K562 (cell line): ENCODE measurements at regions not wholly inside any gene's neighbourhood (a gene's known extent, or its start where the extent isn't known, plus 50 kb on each side); places are given as distances from the start of the nearest gene placed in this dataset.

ENCODE experiments used
- ATAC-seq: fragments of 200-7000 bp; cut with Tn5 transposase; 3 replicates; pipeline ENCODE4 v1.9.1; 2020; ENCODE audit warnings: moderate library complexity
- BruUV-seq: library from RNA; stranded (reverse); fragments of 400-500 nt; replicated peaks from 2 replicates; lab custom pipeline; 2021; lab: Mats Ljungman, UMichigan
- CTCF ChIA-PET: fragments of 300-600 bp; formaldehyde crosslinking; extraction: SDS; loops from one replicate; lab custom pipeline; 2021; ENCODE audit warnings: low intra/inter-chr PET ratio; lab: Yijun Ruan, JAX
- POLR2A ChIA-PET: fragments of 300-600, 350-650 bp; sonication (Branson Sonifier 250); formaldehyde crosslinking; extraction: SDS; loops from one replicate; lab custom pipeline; 2021; ENCODE audit warnings: antibody characterized with exemption, inconsistent platforms; lab: Yijun Ruan, JAX
- DNase-seq, 4 experiments: peaks; one replicate each; pipeline versions ENCODE4 v3.0.0 to v3.0.0-alpha.2; 2011 to 2018; ENCODE audit warnings: low spot score in 3 of 4, mixed read lengths in 3 of 4; ENCODE audit errors: extremely low read depth in 1 of 4
- FAIRE-seq: peaks from 2 replicates; lab custom pipeline; 2011; peaks lifted over from hg19 to GRCh38; lab: Jason Lieb, UNC
- H2AFZ ChIP-seq: 2 replicates; pipeline ENCODE4 v1.6.0; 2011; ENCODE audit warnings: low read depth, low read length, control low read depth, inconsistent platforms
- H3K27ac ChIP-seq: fragments of 200-600 bp; 3 replicates; pipeline ENCODE4 v1.8.0; 2011; ENCODE audit warnings: low read depth, mild to moderate bottlenecking, control low read depth, inconsistent platforms, low read length, moderate library complexity, mixed read lengths; ENCODE audit errors: extremely low read depth
- H3K27me3 ChIP-seq, 2 experiments: fragments of 300-600 bp in 1 of 2; 2 replicates in 1 of 2; 3 replicates in 1 of 2; pipeline versions ENCODE4 v1.6.0 to v1.8.0; 2011; ENCODE audit warnings: inconsistent platforms in 2 of 2, low read length in 2 of 2, mild to moderate bottlenecking in 1 of 2, mixed read lengths in 1 of 2, moderate library complexity in 1 of 2; ENCODE audit not compliant: control insufficient read depth in 2 of 2, insufficient read depth in 2 of 2
- H3K36me3 ChIP-seq: fragments of 300-600 bp; 3 replicates; pipeline ENCODE4 v1.8.0; 2011; ENCODE audit warnings: mild to moderate bottlenecking, low read length, inconsistent platforms; ENCODE audit not compliant: control insufficient read depth, insufficient read depth
- H3K4me1 ChIP-seq, 2 experiments: fragments of 200-600 bp in 1 of 2; replicated peaks in 1 of 2; 2 replicates in 1 of 2; 3 replicates in 1 of 2; pipeline versions ENCODE4 v1.5.1 to v1.8.0; 2011; ENCODE audit warnings: inconsistent platforms in 2 of 2, low read length in 2 of 2, mild to moderate bottlenecking in 1 of 2, mixed read lengths in 1 of 2, moderate library complexity in 1 of 2; ENCODE audit not compliant: control insufficient read depth in 2 of 2, insufficient read depth in 2 of 2
- H3K4me2 ChIP-seq: 2 replicates; pipeline ENCODE4 v1.6.1; 2011; ENCODE audit warnings: low read length, control low read depth, inconsistent platforms, mixed read lengths; ENCODE audit not compliant: insufficient read depth
- H3K4me3 ChIP-seq: fragments of 200-600 bp; sonication (generic), shearing (Covaris generic); 2 replicates; pipeline ENCODE4 v1.5.1; 2016; ENCODE audit warnings: control low read depth, inconsistent platforms
- H3K79me2 ChIP-seq: fragments of 200-600 bp; 3 replicates; pipeline ENCODE4 v1.8.0; 2011; ENCODE audit warnings: low read length, inconsistent platforms; ENCODE audit not compliant: control insufficient read depth, insufficient read depth
- H3K9ac ChIP-seq, 2 experiments: 2 replicates each; pipeline versions ENCODE4 v1.6.0 to v1.6.1; 2011; ENCODE audit warnings: low read depth in 2 of 2, low read length in 2 of 2, control low read depth in 1 of 2, inconsistent platforms in 1 of 2, mild to moderate bottlenecking in 1 of 2, mixed read lengths in 1 of 2; ENCODE audit not compliant: insufficient read depth in 1 of 2
- H3K9me1 ChIP-seq: one replicate; pipeline ENCODE4 v1.6.0; 2011; ENCODE audit warnings: inconsistent platforms, mild to moderate bottlenecking, low read length, moderate library complexity; ENCODE audit not compliant: control insufficient read depth, insufficient read depth
- H3K9me3 ChIP-seq: replicated peaks from 2 replicates; pipeline ENCODE4 v1.5.1; 2011; ENCODE audit warnings: low read depth, low read length, inconsistent platforms; ENCODE audit not compliant: control insufficient read depth, insufficient read depth
- H4K20me1 ChIP-seq: replicated peaks from 2 replicates; pipeline ENCODE4 v1.6.1; 2011; ENCODE audit warnings: low read length, inconsistent platforms, mixed read lengths; ENCODE audit not compliant: control insufficient read depth, insufficient read depth
- MAZ ChIP-seq, 2 experiments: fragments of 450-650 bp in 1 of 2; sonication (generic) in 1 of 2; formaldehyde crosslinking; IDR thresholded peaks in 1 of 2; conservative IDR thresholded peaks in 1 of 2; 2 replicates each; pipeline versions ENCODE4 v1.4.0 to v1.5.0; 2020; ENCODE audit warnings: mild to moderate bottlenecking in 1 of 2, missing genetic modification reagents in 1 of 2
- NR1H2 ChIP-seq: sonication (generic); formaldehyde crosslinking; IDR thresholded peaks from 2 replicates; pipeline ENCODE4 v1.4.0; 2020; ENCODE audit warnings: mild to moderate bottlenecking, missing genetic modification reagents
- SMARCA4 ChIP-seq: fragments of 450-650 bp; IDR thresholded peaks from 2 replicates; pipeline ENCODE4 v1.6.1; 2016
- SREBF1 ChIP-seq: fragments of 150-350 bp; IDR thresholded peaks from 2 replicates; pipeline ENCODE4 v1.6.1; 2014; ENCODE audit warnings: antibody characterized with exemption, low read depth, low read length, borderline replicate concordance
- ZNF165 ChIP-seq: fragments of 250-450 bp; sonication (Bioruptor Pico); IDR thresholded peaks from 2 replicates; pipeline ENCODE4 v1.4.0; 2020; ENCODE audit warnings: borderline replicate concordance
- ZNF57 ChIP-seq: fragments of 450-650 bp; formaldehyde crosslinking; IDR thresholded peaks from 2 replicates; pipeline ENCODE4 v1.4.0; 2020; ENCODE audit warnings: mild to moderate bottlenecking, moderate library complexity
- ZNF75A ChIP-seq: fragments of 450-650 bp; formaldehyde crosslinking; IDR thresholded peaks from 2 replicates; pipeline ENCODE4 v1.4.0; 2020; ENCODE audit warnings: mild to moderate bottlenecking
- ZNF76 ChIP-seq: fragments of 250-450 bp; sonication (Bioruptor Pico); IDR thresholded peaks from 2 replicates; pipeline ENCODE4 v1.4.0; 2020; ENCODE audit warnings: mild to moderate bottlenecking, moderate library complexity, borderline replicate concordance
- WGBS: fragments of 100-300 bp; shearing (Covaris generic); methylation state at CpG from one replicate; pipeline ENCODE4 v1.1.6; 2016; ENCODE audit warnings: low coverage, mixed read lengths; ENCODE audit not compliant: insufficient coverage; ENCODE audit errors: missing lambda C conversion rate; 5-methylcytosine and 5-hydroxymethylcytosine counted together
- in situ Hi-C: fragments of 300-500 bp; cut with MboI; formaldehyde crosslinking; loops from 4 replicates; pipeline ENCODE4 v1.15.0; 2018; ENCODE audit warnings: inconsistent platforms, mixed read lengths
- intact Hi-C: fragments of 100-400 bp; cut with micrococcal nuclease; formaldehyde crosslinking; loops from 2 replicates; pipeline ENCODE4 v1.14.2; 2022
- TF ChIP-seq, protein P1 (sequence below): fragments of 250-450 bp; sonication (Bioruptor Pico); IDR thresholded peaks from 2 replicates; pipeline ENCODE4 v1.4.0; 2020; ENCODE audit warnings: mild to moderate bottlenecking, moderate library complexity, borderline replicate concordance
- TF ChIP-seq, protein P2 (sequence below): sonication (generic); formaldehyde crosslinking; IDR thresholded peaks from 2 replicates; pipeline ENCODE4 v1.8.0; 2022; ENCODE audit warnings: mild to moderate bottlenecking, missing genetic modification reagents, borderline replicate concordance

DNA sequence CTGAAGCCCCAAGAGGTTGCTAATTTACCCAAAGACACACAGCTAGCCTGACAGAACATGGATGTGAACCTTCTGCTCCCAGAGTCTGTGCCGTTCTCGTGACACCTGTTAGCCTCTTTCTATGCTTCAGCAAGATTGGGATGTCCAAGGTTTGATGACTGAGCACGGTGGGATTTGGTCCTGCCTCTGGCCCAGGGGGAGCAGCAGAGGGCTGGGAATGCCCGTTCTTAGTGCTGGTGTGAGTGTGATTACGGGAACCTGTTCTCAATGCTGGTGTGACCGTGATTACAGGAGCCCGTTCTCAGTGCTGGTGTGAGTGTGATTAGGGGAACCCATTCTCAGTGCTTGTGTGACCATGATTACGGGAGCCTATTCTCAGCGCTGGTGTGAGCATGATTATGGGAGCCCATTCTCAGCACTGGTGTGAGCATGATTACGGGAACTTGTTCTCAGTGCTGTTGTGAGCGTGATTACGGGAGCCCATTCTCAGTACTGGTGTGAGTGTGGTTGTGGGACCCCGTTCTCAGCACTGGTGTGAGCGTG is 67.3 kb upstream of the SNTG2 start:
- no peaks in the 10 kb centered on the region for H3K9me1 ChIP-seq
- WGBS, result 0% methylated on average over 13 of the region's 14 CpGs
- TF ChIP-seq MAZ (CRISPR knock-in tag; conservative IDR thresholded peaks at IDR 0.05 in 1 of 2, IDR thresholded peaks at IDR 0.05 in 1 of 2), result no peak
- no peak for TF ChIP-seq ZNF76 (CRISPR knock-in tag)
- TF ChIP-seq SREBF1, result no peak
- TF ChIP-seq ZNF165 (CRISPR knock-in tag), result no peak
- no peak for TF ChIP-seq SMARCA4
- TF ChIP-seq NR1H2 (CRISPR knock-in tag), result no peak
- no peak for TF ChIP-seq ZNF75A
- TF ChIP-seq, protein P1, sequence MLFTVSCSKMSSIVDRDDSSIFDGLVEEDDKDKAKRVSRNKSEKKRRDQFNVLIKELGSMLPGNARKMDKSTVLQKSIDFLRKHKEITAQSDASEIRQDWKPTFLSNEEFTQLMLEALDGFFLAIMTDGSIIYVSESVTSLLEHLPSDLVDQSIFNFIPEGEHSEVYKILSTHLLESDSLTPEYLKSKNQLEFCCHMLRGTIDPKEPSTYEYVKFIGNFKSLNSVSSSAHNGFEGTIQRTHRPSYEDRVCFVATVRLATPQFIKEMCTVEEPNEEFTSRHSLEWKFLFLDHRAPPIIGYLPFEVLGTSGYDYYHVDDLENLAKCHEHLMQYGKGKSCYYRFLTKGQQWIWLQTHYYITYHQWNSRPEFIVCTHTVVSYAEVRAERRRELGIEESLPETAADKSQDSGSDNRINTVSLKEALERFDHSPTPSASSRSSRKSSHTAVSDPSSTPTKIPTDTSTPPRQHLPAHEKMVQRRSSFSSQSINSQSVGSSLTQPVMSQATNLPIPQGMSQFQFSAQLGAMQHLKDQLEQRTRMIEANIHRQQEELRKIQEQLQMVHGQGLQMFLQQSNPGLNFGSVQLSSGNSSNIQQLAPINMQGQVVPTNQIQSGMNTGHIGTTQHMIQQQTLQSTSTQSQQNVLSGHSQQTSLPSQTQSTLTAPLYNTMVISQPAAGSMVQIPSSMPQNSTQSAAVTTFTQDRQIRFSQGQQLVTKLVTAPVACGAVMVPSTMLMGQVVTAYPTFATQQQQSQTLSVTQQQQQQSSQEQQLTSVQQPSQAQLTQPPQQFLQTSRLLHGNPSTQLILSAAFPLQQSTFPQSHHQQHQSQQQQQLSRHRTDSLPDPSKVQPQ (CRISPR knock-in tag), result no peak
- TF ChIP-seq, protein P2, sequence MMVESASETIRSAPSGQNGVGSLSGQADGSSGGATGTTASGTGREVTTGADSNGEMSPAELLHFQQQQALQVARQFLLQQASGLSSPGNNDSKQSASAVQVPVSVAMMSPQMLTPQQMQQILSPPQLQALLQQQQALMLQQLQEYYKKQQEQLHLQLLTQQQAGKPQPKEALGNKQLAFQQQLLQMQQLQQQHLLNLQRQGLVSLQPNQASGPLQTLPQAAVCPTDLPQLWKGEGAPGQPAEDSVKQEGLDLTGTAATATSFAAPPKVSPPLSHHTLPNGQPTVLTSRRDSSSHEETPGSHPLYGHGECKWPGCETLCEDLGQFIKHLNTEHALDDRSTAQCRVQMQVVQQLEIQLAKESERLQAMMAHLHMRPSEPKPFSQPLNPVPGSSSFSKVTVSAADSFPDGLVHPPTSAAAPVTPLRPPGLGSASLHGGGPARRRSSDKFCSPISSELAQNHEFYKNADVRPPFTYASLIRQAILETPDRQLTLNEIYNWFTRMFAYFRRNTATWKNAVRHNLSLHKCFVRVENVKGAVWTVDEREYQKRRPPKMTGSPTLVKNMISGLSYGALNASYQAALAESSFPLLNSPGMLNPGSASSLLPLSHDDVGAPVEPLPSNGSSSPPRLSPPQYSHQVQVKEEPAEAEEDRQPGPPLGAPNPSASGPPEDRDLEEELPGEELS (CRISPR knock-in tag), result no peak
- TF ChIP-seq ZNF57 (CRISPR knock-in tag), result no peak

More for the DNA sequence above, 67.3 kb upstream of the SNTG2 start:
- ChIA-PET CTCF (interaction anchor here (0.5 kb wide), 1 partner anchor 188 kb away, joined by 3 read pairs; no protein-coding TSS in a partner anchor), POLR2A (no interaction called here)
- no peak overlapping the region for H2AFZ ChIP-seq
- H3K9ac ChIP-seq, result no peak overlapping the region
- peaks cover 7% of the 10 kb centered on the region; the same call in 1 of the 2 replicates for H4K20me1 ChIP-seq
- BruUV-seq, result no TSS peak
- intact Hi-C loops (no loop called here), in situ Hi-C loops (no loop called here)
- no peak for FAIRE-seq
- H3K27me3 ChIP-seq, result peaks cover 44 to 79% of the 10 kb centered on the region in 2 experiments
- H3K4me1 ChIP-seq, result peaks cover 0 to 5% of the 10 kb centered on the region in 2 experiments; a peak in 1 of 5 replicates
- no peak; the same call in 2 of the 3 replicates for ATAC-seq
- H3K4me2 ChIP-seq, result no peak overlapping the region
- no peaks in the 10 kb centered on the region for H3K79me2 ChIP-seq
- no peak for DNase-seq
- no peaks in the 10 kb centered on the region for H3K36me3 ChIP-seq
- H3K4me3 ChIP-seq, result no peak overlapping the region
- no peak overlapping the region for H3K27ac ChIP-seq
- H3K9me3 ChIP-seq, result no peaks in the 10 kb centered on the region
